ENCODE measurements at regions not wholly inside any gene's neighbourhood (a gene's known extent, or its start where the extent isn't known, plus 50 kb on each side); places are given as distances from the start of the nearest gene placed in this dataset.

DNA sequence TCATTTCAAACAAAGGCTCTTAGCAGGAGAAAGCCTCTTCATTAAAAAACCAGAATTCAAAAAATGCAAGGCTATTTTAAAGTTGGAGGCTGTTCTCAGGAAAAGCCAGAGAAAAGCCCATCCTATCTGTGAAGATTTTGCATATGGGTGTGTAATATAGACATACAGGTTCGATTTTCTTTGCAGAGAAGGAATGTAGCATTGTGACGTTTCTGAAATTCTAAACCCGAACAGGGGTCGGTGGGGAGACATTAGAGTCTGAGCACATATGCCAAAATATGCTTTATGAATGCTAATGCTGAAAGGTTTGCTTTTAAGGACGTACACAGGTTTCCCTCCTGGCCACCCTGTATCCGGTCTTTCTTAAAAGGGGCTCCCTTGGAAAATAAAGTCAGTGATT lies 363.1 kb upstream of the PAPPA start:
- no peak overlapping the region for H3K27ac ChIP-seq (ENCODE audit: low read depth in 1 of 3, low read length in 2 of 3)
- no peaks in the 10 kb centered on the region for H3K27me3 ChIP-seq (ENCODE audit: control insufficient read depth in 3 of 3, insufficient read depth in 3 of 3, low read length in 3 of 3)
- 71 to 74% (median 72%) methylated on average over 6 of the region's 6 CpGs for WGBS, 3 donors
- H3K36me3 ChIP-seq (ENCODE audit: control insufficient read depth in 3 of 3, insufficient read depth in 2 of 3, low read depth in 1 of 3, low read length in 3 of 3), result no peaks in the 10 kb centered on the region
- no peak overlapping the region for H3K4me3 ChIP-seq (ENCODE audit: low read depth in 1 of 3, low read length in 3 of 3)
- DNase-seq, result no peak
- no peaks in the 10 kb centered on the region for H3K4me1 ChIP-seq (ENCODE audit: control insufficient read depth in 3 of 3, insufficient read depth in 2 of 3, low read depth in 1 of 3, low read length in 2 of 3)
- no peaks in the 10 kb centered on the region for H3K9me3 ChIP-seq (ENCODE audit: control insufficient read depth in 2 of 2, insufficient read depth in 1 of 2, low read depth in 1 of 2, low read length in 1 of 2)
- FAIRE-seq, result no peak

- WGBS, 3 donors, result 23 to 75% (median 26%) methylated on average over 1 of the region's 1 CpG
- H3K9me3 ChIP-seq (ENCODE audit: control insufficient read depth in 2 of 2, insufficient read depth in 1 of 2, low read depth in 1 of 2, low read length in 1 of 2), result no peaks in the 10 kb centered on the region
- H3K27ac ChIP-seq (ENCODE audit: low read depth in 1 of 3, low read length in 2 of 3), result no peak overlapping the region
- H3K36me3 ChIP-seq (ENCODE audit: control insufficient read depth in 3 of 3, insufficient read depth in 2 of 3, low read depth in 1 of 3, low read length in 3 of 3), result no peaks in the 10 kb centered on the region
- FAIRE-seq (no peak), DNase-seq (no peak)
- no peaks in the 10 kb centered on the region for H3K4me1 ChIP-seq (ENCODE audit: control insufficient read depth in 3 of 3, insufficient read depth in 2 of 3, low read depth in 1 of 3, low read length in 2 of 3)
- no peaks in the 10 kb centered on the region for H3K27me3 ChIP-seq (ENCODE audit: control insufficient read depth in 3 of 3, insufficient read depth in 3 of 3, low read length in 3 of 3)
- H3K4me3 ChIP-seq (ENCODE audit: low read depth in 1 of 3, low read length in 3 of 3), result no peak overlapping the region
Measured at GRCh38 chr9:115794921-115795475, 358.6 kb upstream of the PAPPA start.

DNA sequence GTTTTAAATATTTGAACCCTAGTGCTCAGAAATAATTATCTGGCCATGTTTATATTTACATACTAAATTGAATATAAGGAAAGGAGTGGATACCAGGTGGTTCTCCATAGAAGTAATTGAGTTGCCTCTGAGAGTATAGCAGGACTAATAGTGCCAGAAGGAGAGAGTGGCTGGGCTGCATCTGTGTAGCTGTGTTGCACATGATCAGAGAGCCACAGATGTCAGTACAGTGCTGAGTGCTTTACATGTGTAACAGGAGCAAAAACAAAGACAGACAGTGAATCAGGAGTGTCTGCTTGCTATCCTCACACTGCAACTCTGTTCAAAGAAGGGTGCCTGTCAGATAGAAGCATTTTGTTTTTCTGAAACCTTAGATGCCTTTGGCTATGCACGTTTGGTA lies 353.9 kb upstream of the PAPPA start:
- no peak for DNase-seq
- Histone ChIP-seq H3K27ac (ENCODE audit: low read depth in 1 of 3, low read length in 2 of 3) (no peak overlapping the region), H3K27me3 (ENCODE audit: control insufficient read depth in 3 of 3, insufficient read depth in 3 of 3, low read length in 3 of 3) (no peaks in the 10 kb centered on the region), H3K36me3 (ENCODE audit: control insufficient read depth in 3 of 3, insufficient read depth in 2 of 3, low read depth in 1 of 3, low read length in 3 of 3) (no peaks in the 10 kb centered on the region), H3K4me1 (ENCODE audit: control insufficient read depth in 3 of 3, insufficient read depth in 2 of 3, low read depth in 1 of 3, low read length in 2 of 3) (no peaks in the 10 kb centered on the region), H3K9me3 (ENCODE audit: control insufficient read depth in 2 of 2, insufficient read depth in 1 of 2, low read depth in 1 of 2, low read length in 1 of 2) (no peaks in the 10 kb centered on the region), H3K4me3 (ENCODE audit: low read depth in 1 of 3, low read length in 3 of 3) (no peak overlapping the region)
- 9 to 33% (median 15%) methylated on average over 1 of the region's 1 CpG for WGBS, 3 donors
- no peak for FAIRE-seq

GRCh38 chr9:115804206-115804605 lies 349.4 kb upstream of the PAPPA start:
- Histone ChIP-seq H3K36me3 (ENCODE audit: control insufficient read depth in 3 of 3, insufficient read depth in 2 of 3, low read depth in 1 of 3, low read length in 3 of 3) (no peaks in the 10 kb centered on the region), H3K4me3 (ENCODE audit: low read depth in 1 of 3, low read length in 3 of 3) (no peak overlapping the region), H3K27ac (ENCODE audit: low read depth in 1 of 3, low read length in 2 of 3) (no peak overlapping the region), H3K9me3 (ENCODE audit: control insufficient read depth in 2 of 2, insufficient read depth in 1 of 2, low read depth in 1 of 2, low read length in 1 of 2) (no peaks in the 10 kb centered on the region), H3K4me1 (ENCODE audit: control insufficient read depth in 3 of 3, insufficient read depth in 2 of 3, low read depth in 1 of 3, low read length in 2 of 3) (no peaks in the 10 kb centered on the region), H3K27me3 (ENCODE audit: control insufficient read depth in 3 of 3, insufficient read depth in 3 of 3, low read length in 3 of 3) (no peaks in the 10 kb centered on the region)
- FAIRE-seq (no peak), DNase-seq (no peak)
- 72 to 91% (median 82%) methylated on average over 3 of the region's 3 CpGs for WGBS, 3 donors

- H3K4me3 ChIP-seq (ENCODE audit: low read depth in 1 of 3, low read length in 3 of 3), result no peak overlapping the region
- no peak overlapping the region for H3K27ac ChIP-seq (ENCODE audit: low read depth in 1 of 3, low read length in 2 of 3)
- H3K36me3 ChIP-seq (ENCODE audit: control insufficient read depth in 3 of 3, insufficient read depth in 2 of 3, low read depth in 1 of 3, low read length in 3 of 3), result no peaks in the 10 kb centered on the region
- H3K9me3 ChIP-seq (ENCODE audit: control insufficient read depth in 2 of 2, insufficient read depth in 1 of 2, low read depth in 1 of 2, low read length in 1 of 2), result no peaks in the 10 kb centered on the region
- H3K27me3 ChIP-seq (ENCODE audit: control insufficient read depth in 3 of 3, insufficient read depth in 3 of 3, low read length in 3 of 3), result no peaks in the 10 kb centered on the region
- no peak for FAIRE-seq
- H3K4me1 ChIP-seq (ENCODE audit: control insufficient read depth in 3 of 3, insufficient read depth in 2 of 3, low read depth in 1 of 3, low read length in 2 of 3), result no peaks in the 10 kb centered on the region
- WGBS, 3 donors, result 18 to 39% (median 23%) methylated on average over 2 of the region's 2 CpGs
- DNase-seq, result no peak
Measured at GRCh38 chr9:115808108-115808507, 345.5 kb upstream of the PAPPA start.

- DNase-seq (no peak), FAIRE-seq (no peak)
- H3K9me3 ChIP-seq (ENCODE audit: control insufficient read depth in 2 of 2, insufficient read depth in 1 of 2, low read depth in 1 of 2, low read length in 1 of 2), result no peaks in the 10 kb centered on the region
- WGBS, 3 donors, result 56 to 74% (median 69%) methylated on average over 5 of the region's 5 CpGs
- no peaks in the 10 kb centered on the region for H3K36me3 ChIP-seq (ENCODE audit: control insufficient read depth in 3 of 3, insufficient read depth in 2 of 3, low read depth in 1 of 3, low read length in 3 of 3)
- no peaks in the 10 kb centered on the region for H3K4me1 ChIP-seq (ENCODE audit: control insufficient read depth in 3 of 3, insufficient read depth in 2 of 3, low read depth in 1 of 3, low read length in 2 of 3)
- no peak overlapping the region for H3K4me3 ChIP-seq (ENCODE audit: low read depth in 1 of 3, low read length in 3 of 3)
- H3K27ac ChIP-seq (ENCODE audit: low read depth in 1 of 3, low read length in 2 of 3), result no peak overlapping the region
- no peaks in the 10 kb centered on the region for H3K27me3 ChIP-seq (ENCODE audit: control insufficient read depth in 3 of 3, insufficient read depth in 3 of 3, low read length in 3 of 3)
Measured at GRCh38 chr9:115808695-115809094, 344.9 kb upstream of the PAPPA start.

DNA sequence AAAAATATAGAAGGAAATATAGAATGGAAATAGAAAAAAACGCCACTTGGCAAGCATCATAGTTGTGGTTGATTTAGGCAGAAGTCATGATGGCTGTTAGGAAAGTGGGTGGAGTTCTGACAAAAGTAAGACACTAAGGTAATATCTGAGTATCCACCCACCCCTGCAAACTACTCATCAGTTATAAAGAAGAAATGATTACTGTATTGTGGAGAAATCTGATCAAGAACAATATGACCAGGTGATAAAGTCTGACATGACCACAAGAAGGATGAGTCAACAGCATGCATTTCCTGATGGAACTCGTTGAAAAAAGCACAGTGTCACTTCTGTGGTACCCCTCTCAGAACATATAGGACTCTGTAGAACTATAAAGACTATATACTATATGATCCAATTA lies 343.4 kb upstream of the PAPPA start:
- WGBS, 3 donors, result 35 to 66% (median 35%) methylated on average over 2 of the region's 2 CpGs
- H3K9me3 ChIP-seq (ENCODE audit: control insufficient read depth in 2 of 2, insufficient read depth in 1 of 2, low read depth in 1 of 2, low read length in 1 of 2), result no peaks in the 10 kb centered on the region
- FAIRE-seq, result no peak

GRCh38 chr9:115814081-115814480 lies 339.5 kb upstream of the PAPPA start:
- no peaks in the 10 kb centered on the region for H3K9me3 ChIP-seq (ENCODE audit: control insufficient read depth in 2 of 2, insufficient read depth in 1 of 2, low read depth in 1 of 2, low read length in 1 of 2)
- H3K4me1 ChIP-seq (ENCODE audit: control insufficient read depth in 3 of 3, insufficient read depth in 2 of 3, low read depth in 1 of 3, low read length in 2 of 3), result no peaks in the 10 kb centered on the region
- no peak overlapping the region for H3K27ac ChIP-seq (ENCODE audit: low read depth in 1 of 3, low read length in 2 of 3)
- no peaks in the 10 kb centered on the region for H3K27me3 ChIP-seq (ENCODE audit: control insufficient read depth in 3 of 3, insufficient read depth in 3 of 3, low read length in 3 of 3)
- no peaks in the 10 kb centered on the region for H3K36me3 ChIP-seq (ENCODE audit: control insufficient read depth in 3 of 3, insufficient read depth in 2 of 3, low read depth in 1 of 3, low read length in 3 of 3)
- DNase-seq (no peak), FAIRE-seq (no peak)
- no peak overlapping the region for H3K4me3 ChIP-seq (ENCODE audit: low read depth in 1 of 3, low read length in 3 of 3)
- whole genome bisulfite sequencing, 3 donors, result 74 to 91% (median 86%) methylated on average over 1 of the region's 1 CpG

More for the DNA sequence above, 343.4 kb upstream of the PAPPA start:
- H3K36me3 ChIP-seq (ENCODE audit: control insufficient read depth in 3 of 3, insufficient read depth in 2 of 3, low read depth in 1 of 3, low read length in 3 of 3), result no peaks in the 10 kb centered on the region
- no peak overlapping the region for H3K4me3 ChIP-seq (ENCODE audit: low read depth in 1 of 3, low read length in 3 of 3)
- no peak overlapping the region for H3K27ac ChIP-seq (ENCODE audit: low read depth in 1 of 3, low read length in 2 of 3)
- DNase-seq, result no peak
- H3K4me1 ChIP-seq (ENCODE audit: control insufficient read depth in 3 of 3, insufficient read depth in 2 of 3, low read depth in 1 of 3, low read length in 2 of 3), result no peaks in the 10 kb centered on the region
- no peaks in the 10 kb centered on the region for H3K27me3 ChIP-seq (ENCODE audit: control insufficient read depth in 3 of 3, insufficient read depth in 3 of 3, low read length in 3 of 3)

DNA sequence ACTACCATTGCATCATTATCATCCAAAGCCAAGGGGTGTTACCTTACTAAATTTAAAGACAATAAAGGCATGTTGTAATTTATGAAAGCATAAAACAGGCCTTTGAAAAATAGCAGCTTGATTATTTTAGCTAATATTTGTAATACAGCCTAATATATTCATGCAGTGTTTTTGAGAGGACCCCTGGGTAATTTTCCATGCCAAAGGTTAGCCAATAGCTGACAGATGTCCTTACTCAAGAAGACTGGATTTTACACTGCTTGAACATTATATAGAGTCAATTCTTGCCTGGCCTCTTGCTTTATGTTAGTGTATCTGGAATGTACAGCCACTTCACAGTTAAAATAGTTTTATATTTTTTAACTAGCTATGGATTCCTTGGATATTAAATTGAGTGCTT lies 337.8 kb upstream of the PAPPA start:
- Histone ChIP-seq H3K27me3 (ENCODE audit: control insufficient read depth in 3 of 3, insufficient read depth in 3 of 3, low read length in 3 of 3) (no peaks in the 10 kb centered on the region), H3K9me3 (ENCODE audit: control insufficient read depth in 2 of 2, insufficient read depth in 1 of 2, low read depth in 1 of 2, low read length in 1 of 2) (no peaks in the 10 kb centered on the region), H3K27ac (ENCODE audit: low read depth in 1 of 3, low read length in 2 of 3) (no peak overlapping the region), H3K4me1 (ENCODE audit: control insufficient read depth in 3 of 3, insufficient read depth in 2 of 3, low read depth in 1 of 3, low read length in 2 of 3) (no peaks in the 10 kb centered on the region), H3K36me3 (ENCODE audit: control insufficient read depth in 3 of 3, insufficient read depth in 2 of 3, low read depth in 1 of 3, low read length in 3 of 3) (no peaks in the 10 kb centered on the region), H3K4me3 (ENCODE audit: low read depth in 1 of 3, low read length in 3 of 3) (no peak overlapping the region)
- FAIRE-seq, result no peak
- no peak for DNase-seq
